ENCODE measurements at regions not wholly inside any gene's neighbourhood (a gene's known extent, or its start where the extent isn't known, plus 50 kb on each side); places are given as distances from the start of the nearest gene placed in this dataset.

DNA sequence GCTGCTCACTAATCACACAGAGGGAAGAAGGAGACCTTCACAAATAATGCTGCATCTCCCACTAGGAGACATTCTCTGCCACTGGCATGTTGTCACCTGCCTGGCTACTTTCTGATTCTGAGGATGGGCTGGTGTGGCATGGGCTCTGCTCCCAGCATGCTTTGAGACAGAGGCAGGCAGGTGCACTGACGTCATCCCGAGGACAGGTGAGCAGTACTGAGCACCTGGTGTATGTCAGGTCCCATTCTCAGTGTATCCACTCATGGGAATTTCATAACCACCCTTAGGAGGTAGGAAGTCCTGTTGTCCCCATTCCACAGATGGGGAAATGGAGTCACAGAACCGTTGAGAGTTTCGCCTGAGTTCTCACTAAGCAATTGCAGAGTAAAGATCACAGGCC, 597.9 kb downstream of the VRK1 start:
- TF ChIP-seq ZFX (IDR thresholded peaks at IDR 0.05) = no peak
- TF ChIP-seq, protein P1, sequence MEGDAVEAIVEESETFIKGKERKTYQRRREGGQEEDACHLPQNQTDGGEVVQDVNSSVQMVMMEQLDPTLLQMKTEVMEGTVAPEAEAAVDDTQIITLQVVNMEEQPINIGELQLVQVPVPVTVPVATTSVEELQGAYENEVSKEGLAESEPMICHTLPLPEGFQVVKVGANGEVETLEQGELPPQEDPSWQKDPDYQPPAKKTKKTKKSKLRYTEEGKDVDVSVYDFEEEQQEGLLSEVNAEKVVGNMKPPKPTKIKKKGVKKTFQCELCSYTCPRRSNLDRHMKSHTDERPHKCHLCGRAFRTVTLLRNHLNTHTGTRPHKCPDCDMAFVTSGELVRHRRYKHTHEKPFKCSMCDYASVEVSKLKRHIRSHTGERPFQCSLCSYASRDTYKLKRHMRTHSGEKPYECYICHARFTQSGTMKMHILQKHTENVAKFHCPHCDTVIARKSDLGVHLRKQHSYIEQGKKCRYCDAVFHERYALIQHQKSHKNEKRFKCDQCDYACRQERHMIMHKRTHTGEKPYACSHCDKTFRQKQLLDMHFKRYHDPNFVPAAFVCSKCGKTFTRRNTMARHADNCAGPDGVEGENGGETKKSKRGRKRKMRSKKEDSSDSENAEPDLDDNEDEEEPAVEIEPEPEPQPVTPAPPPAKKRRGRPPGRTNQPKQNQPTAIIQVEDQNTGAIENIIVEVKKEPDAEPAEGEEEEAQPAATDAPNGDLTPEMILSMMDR (conservative IDR thresholded peaks at IDR 0.05) = no peak
- H3K27ac ChIP-seq = no peak overlapping the region

DNA sequence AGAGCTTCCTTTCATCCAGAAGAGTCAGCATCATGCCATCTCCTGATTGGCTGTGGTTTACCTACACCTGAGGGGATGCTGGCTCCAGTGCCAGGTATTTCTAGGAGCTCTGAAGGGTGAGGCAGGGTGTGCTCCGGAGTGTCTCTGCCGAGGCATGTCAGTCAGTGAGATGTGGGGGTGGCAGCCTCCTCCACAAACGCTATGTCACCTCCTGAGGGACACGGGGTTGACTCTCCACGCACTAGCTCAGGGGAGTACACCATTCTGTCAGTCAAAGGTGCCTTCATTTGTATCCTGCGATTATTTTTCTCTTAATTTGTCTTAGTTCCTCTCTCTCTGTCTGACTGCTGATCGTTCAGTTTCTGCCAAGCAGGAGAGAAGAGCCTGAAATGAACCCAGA, 604.5 kb downstream of the VRK1 start:
- no peak for TF ChIP-seq ZFX (IDR thresholded peaks at IDR 0.05)
- TF ChIP-seq, protein P1 (conservative IDR thresholded peaks at IDR 0.05) = no peak
- H3K27ac ChIP-seq = no peak overlapping the region

DNA sequence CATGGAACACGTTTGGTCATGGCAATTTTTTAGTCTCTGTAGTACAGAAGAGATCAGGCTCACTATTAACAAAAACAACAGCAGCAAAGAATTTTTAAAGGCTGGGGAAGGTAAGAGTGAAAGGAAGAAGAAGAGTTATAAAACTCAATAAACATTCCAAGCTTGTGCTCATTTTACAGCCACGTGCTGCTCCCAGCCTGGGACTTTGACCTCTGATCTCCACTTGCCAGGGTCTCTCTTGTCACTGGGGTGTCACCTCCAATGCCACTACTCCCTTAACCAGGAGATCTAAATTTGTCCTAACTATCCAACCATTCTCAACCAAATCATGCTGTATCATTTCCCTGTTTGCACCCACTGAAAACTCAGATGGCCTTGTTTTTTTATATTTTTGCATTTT, 605.1 kb downstream of the VRK1 start:
- no peak overlapping the region for H3K27ac ChIP-seq
- TF ChIP-seq, protein P1 (conservative IDR thresholded peaks at IDR 0.05) = no peak
- no peak for TF ChIP-seq ZFX (IDR thresholded peaks at IDR 0.05)

DNA sequence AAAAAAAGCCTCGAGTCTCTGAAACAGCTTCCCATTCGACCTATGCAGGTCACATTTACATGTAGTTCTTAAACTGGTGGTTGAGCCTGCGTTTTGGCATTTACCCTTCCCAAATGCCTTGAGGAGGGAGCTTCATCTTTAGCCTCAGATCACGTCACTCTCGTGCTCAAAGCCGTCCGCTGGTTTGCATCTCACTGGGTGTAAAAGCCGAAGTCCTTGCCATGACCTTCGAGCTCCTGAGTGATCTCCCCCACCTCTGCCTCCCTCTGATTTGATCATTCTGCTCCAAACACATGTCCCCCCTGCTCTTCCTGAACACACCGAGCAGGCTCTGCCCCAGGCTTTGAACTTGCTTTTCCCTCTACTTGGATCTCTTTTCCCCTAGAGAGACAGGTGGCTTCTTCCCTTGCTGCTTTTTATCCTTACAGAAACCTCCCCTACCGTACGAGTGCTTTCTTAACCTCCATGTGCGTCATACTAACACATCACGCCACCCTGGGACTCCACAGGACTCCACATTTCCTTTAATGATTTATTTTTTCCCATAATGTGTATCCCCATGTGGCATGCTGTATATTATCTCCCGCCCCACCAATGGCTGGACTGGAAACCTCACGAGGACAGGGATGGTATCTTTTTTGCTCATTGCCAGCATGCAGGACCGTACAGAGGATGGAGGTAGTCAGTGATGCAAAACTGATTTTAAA, 610.7 kb downstream of the VRK1 start:
- TF ChIP-seq, protein P1 (conservative IDR thresholded peaks at IDR 0.05) = no peak
- no peak for TF ChIP-seq ZFX (IDR thresholded peaks at IDR 0.05)
- no peak overlapping the region for H3K27ac ChIP-seq

DNA sequence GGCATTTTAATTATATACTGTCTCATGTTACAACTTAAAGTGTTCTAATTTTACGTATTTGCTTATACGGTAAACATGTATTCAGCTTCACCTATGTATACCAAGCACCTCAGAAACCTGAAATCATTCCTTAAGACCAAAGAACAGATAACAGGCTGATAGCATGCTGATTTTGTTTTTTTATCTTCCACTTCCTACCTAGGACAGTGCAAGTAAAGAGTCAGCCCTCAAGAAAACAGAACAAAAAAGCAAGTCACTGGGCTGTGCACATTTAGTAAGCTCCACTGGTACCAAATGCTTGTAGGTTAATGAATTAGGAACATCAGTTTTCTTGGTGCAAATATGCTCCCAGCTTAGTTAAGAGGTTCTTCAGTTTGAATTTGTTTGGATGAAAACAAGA, 611.3 kb downstream of the VRK1 start:
- H3K27ac ChIP-seq = no peak overlapping the region
- TF ChIP-seq ZFX (IDR thresholded peaks at IDR 0.05) = no peak
- TF ChIP-seq, protein P1 (conservative IDR thresholded peaks at IDR 0.05) = no peak

DNA sequence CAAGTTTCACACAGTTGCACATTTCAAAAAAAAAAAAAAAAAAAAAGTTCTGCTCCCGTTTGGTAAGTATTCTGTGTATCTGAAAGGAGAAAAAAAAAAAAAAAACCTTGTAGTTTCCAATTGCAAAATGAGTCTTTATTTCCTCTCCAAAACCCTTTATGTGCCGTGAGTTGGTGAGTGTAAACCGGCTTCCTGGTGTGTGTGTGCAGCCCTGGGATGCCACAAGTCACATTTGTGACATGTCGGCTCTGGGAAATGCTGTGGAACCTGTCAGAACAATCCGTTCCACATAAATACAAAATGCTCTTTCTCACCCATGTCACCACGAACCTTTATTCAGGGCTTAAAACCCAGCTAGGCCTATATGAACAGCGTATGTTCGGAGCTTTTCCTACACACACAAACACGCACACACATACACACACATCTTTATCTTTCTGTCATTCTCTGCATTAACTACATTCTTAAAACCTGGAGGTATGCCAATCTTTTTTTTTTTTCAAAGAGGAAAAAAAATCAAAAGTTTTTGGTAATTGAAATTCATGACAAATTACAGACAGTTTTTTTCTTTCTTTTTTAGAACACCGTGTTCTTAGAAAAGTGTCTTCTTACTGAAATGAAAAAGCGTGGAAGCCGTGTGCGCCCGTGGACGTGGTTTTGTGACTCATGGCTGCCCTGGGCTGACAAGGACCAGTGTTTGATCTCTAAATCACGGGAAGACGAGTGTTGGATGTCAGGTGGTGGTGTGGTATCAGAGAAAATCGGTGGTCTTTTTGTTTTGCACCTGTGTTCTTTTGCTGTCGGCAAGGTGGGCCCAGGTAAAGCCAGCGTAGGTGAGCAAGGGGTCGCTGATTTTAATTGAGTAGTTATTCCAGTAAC, 612.0 kb downstream of the VRK1 start:
- no peak overlapping the region for H3K27ac ChIP-seq
- TF ChIP-seq ZFX (IDR thresholded peaks at IDR 0.05) = no peak
- TF ChIP-seq, protein P1 (conservative IDR thresholded peaks at IDR 0.05) = no peak
